ENCODE measurements at regions not wholly inside any gene's neighbourhood (a gene's known extent, or its start where the extent isn't known, plus 50 kb on each side); places are given as distances from the start of the nearest gene placed in this dataset.

- Mint-ChIP-seq H3K27ac (no peak overlapping the region), H3K4me3 (no peak overlapping the region), H3K27me3 (no peaks in the 10 kb centered on the region), H3K4me1 (ENCODE audit: unreplicated experiment) (no peaks in the 10 kb centered on the region), H3K36me3 (no peaks in the 10 kb centered on the region), H3K9me3 (peaks cover 8% of the 10 kb centered on the region)
- no peak for TF ChIP-seq CTCF (conservative IDR thresholded peaks at IDR 0.05)
- no peak for DNase-seq (ENCODE audit: extremely low spot score, unreplicated experiment)
These were observed 202.6 kb downstream of the CD109 start for GRCh38 chr6:73898599-73898998.

- H3K9me3 Mint-ChIP-seq, result no peaks in the 10 kb centered on the region
- H3K27me3 Mint-ChIP-seq, result no peaks in the 10 kb centered on the region
- no peak overlapping the region for H3K27ac Mint-ChIP-seq
These were observed 197.7 kb downstream of the CD109 start for GRCh38 chr6:73893696-73894095.

GRCh38 chr6:73888050-73888449 is 192.0 kb downstream of the CD109 start:
- H3K36me3 Mint-ChIP-seq, result no peaks in the 10 kb centered on the region
- TF ChIP-seq CTCF (conservative IDR thresholded peaks at IDR 0.05), result no peak
- DNase-seq (ENCODE audit: extremely low spot score, unreplicated experiment), result no peak
- no peak overlapping the region for H3K27ac Mint-ChIP-seq
- no peaks in the 10 kb centered on the region for H3K9me3 Mint-ChIP-seq
- H3K27me3 Mint-ChIP-seq, result no peaks in the 10 kb centered on the region
- no peaks in the 10 kb centered on the region for H3K4me1 Mint-ChIP-seq (ENCODE audit: unreplicated experiment)
- no peak overlapping the region for H3K4me3 Mint-ChIP-seq

More at GRCh38 chr6:73893696-73894095, 197.7 kb downstream of the CD109 start:
- DNase-seq (ENCODE audit: extremely low spot score, unreplicated experiment), result no peak
- no peaks in the 10 kb centered on the region for H3K4me1 Mint-ChIP-seq (ENCODE audit: unreplicated experiment)
- TF ChIP-seq CTCF (conservative IDR thresholded peaks at IDR 0.05), result no peak
- no peak overlapping the region for H3K4me3 Mint-ChIP-seq
- no peaks in the 10 kb centered on the region for H3K36me3 Mint-ChIP-seq

- H3K27me3 Mint-ChIP-seq, result no peaks in the 10 kb centered on the region
- no peaks in the 10 kb centered on the region for H3K4me1 Mint-ChIP-seq (ENCODE audit: unreplicated experiment)
- DNase-seq (ENCODE audit: extremely low spot score, unreplicated experiment), result no peak
- no peak for TF ChIP-seq CTCF (conservative IDR thresholded peaks at IDR 0.05)
- H3K27ac Mint-ChIP-seq, result no peak overlapping the region
- no peaks in the 10 kb centered on the region for H3K36me3 Mint-ChIP-seq
- no peak overlapping the region for H3K4me3 Mint-ChIP-seq
- H3K9me3 Mint-ChIP-seq, result no peaks in the 10 kb centered on the region
These were observed 189.4 kb downstream of the CD109 start for GRCh38 chr6:73885393-73885792.

- H3K4me1 Mint-ChIP-seq (ENCODE audit: unreplicated experiment), result no peaks in the 10 kb centered on the region
- H3K36me3 Mint-ChIP-seq, result no peaks in the 10 kb centered on the region
- no peak overlapping the region for H3K27ac Mint-ChIP-seq
- no peak overlapping the region for H3K4me3 Mint-ChIP-seq
- TF ChIP-seq CTCF (conservative IDR thresholded peaks at IDR 0.05), result no peak
- no peaks in the 10 kb centered on the region for H3K9me3 Mint-ChIP-seq
- DNase-seq (ENCODE audit: extremely low spot score, unreplicated experiment), result no peak
- no peaks in the 10 kb centered on the region for H3K27me3 Mint-ChIP-seq
These were observed 188.5 kb downstream of the CD109 start for GRCh38 chr6:73884540-73884939.

Data from type B pancreatic cell (in vitro differentiated cells).